T-cell (primary cell): ENCODE measurements at regions not wholly inside any gene's neighbourhood (a gene's known extent, or its start where the extent isn't known, plus 50 kb on each side); places are given as distances from the start of the nearest gene placed in this dataset.

ENCODE experiments used
- ATAC-seq, 4 experiments: fragments of 200-7000 bp in 3 of 4; fragments of 150-1000 bp in 1 of 4; cut with Tn5 transposase; replicated peaks in 1 of 4; 1 replicate in 3 of 4; 2 replicates in 1 of 4; pipeline ENCODE4 v1.10.0; 2021; ENCODE audit warnings: moderate library complexity in 3 of 4, mild to moderate bottlenecking in 2 of 4, moderate number of reproducible peaks in 1 of 4
- CTCF ChIA-PET, 2 donors: fragments of 300-600 bp; sonication (Branson Sonifier 250); formaldehyde crosslinking; loops; one replicate each; lab custom pipeline; 2022; ENCODE audit warnings: antibody characterized with exemption in 2 of 2; lab: Charles Lee
- POLR2A ChIA-PET, 2 donors: fragments of 300-600 bp; sonication (Branson Sonifier 250); formaldehyde crosslinking; loops; one replicate each; lab custom pipeline; 2022; ENCODE audit warnings: antibody characterized with exemption in 2 of 2; lab: Charles Lee
- DNase-seq, 35 experiments: peaks; one replicate each; pipeline versions ENCODE4 v3.0.0 to v3.0.0-alpha.2; 2013 to 2023
- H3K27ac ChIP-seq: one replicate; pipeline ENCODE4 v1.5.1; 2013; ENCODE audit warnings: low read length
- H3K27me3 ChIP-seq, 2 experiments: replicated peaks in 1 of 2; 1 replicate in 1 of 2; 2 replicates in 1 of 2; pipeline versions ENCODE4 v1.6.1 to v1.7.0; 2013; ENCODE audit warnings: low read length in 1 of 2, mixed read lengths in 1 of 2; ENCODE audit not compliant: control insufficient read depth in 2 of 2, insufficient read depth in 2 of 2; ENCODE audit errors: extremely low read depth in 1 of 2
- H3K36me3 ChIP-seq, 2 donors: 1 replicate in 1 of 2; 2 replicates in 1 of 2; pipeline versions ENCODE4 v1.6.1 to v1.7.0; 2013; ENCODE audit warnings: low read length in 1 of 2; ENCODE audit not compliant: control insufficient read depth in 2 of 2, insufficient read depth in 1 of 2; ENCODE audit errors: extremely low read depth in 1 of 2
- H3K4me1 ChIP-seq, 2 experiments: 1 replicate in 1 of 2; 2 replicates in 1 of 2; pipeline versions ENCODE4 v1.6.1 to v1.7.0; 2013; ENCODE audit warnings: low read length in 2 of 2, mixed read lengths in 1 of 2; ENCODE audit not compliant: insufficient read depth in 2 of 2, control insufficient read depth in 1 of 2; ENCODE audit errors: extremely low read depth in 1 of 2
- H3K4me3 ChIP-seq, 2 donors: 1 replicate in 1 of 2; 2 replicates in 1 of 2; pipeline versions ENCODE4 v1.5.1 to v1.7.0; 2013; ENCODE audit warnings: mild to moderate bottlenecking in 2 of 2, low read length in 1 of 2, moderate library complexity in 1 of 2; ENCODE audit not compliant: control insufficient read depth in 1 of 2; ENCODE audit errors: extremely low read depth in 1 of 2
- H3K9me3 ChIP-seq: 2 replicates; pipeline ENCODE4 v1.7.0; 2013
- H3K27ac Mint-ChIP-seq, 2 donors: one replicate each; pipeline ENCODE4 v1.8.0; 2020 to 2021; ENCODE audit warnings: mild to moderate bottlenecking in 2 of 2, mixed read lengths in 2 of 2
- H3K27me3 Mint-ChIP-seq, 2 donors: one replicate each; pipeline ENCODE4 v1.8.0; 2021 to 2022; ENCODE audit warnings: mixed read lengths in 2 of 2
- H3K36me3 Mint-ChIP-seq: one replicate; pipeline ENCODE4 v1.8.0; 2021; ENCODE audit warnings: mixed read lengths
- H3K4me1 Mint-ChIP-seq, 3 donors: one replicate each; pipeline ENCODE4 v1.8.0; 2020 to 2022; ENCODE audit warnings: mixed read lengths in 3 of 3, mild to moderate bottlenecking in 1 of 3
- H3K4me3 Mint-ChIP-seq, 3 donors: one replicate each; pipeline ENCODE4 v1.8.0; 2020 to 2022; ENCODE audit warnings: mild to moderate bottlenecking in 3 of 3, mixed read lengths in 3 of 3, moderate library complexity in 3 of 3
- H3K9me3 Mint-ChIP-seq, 3 donors: one replicate each; pipeline ENCODE4 v1.8.0; 2020 to 2022; ENCODE audit warnings: mixed read lengths in 3 of 3
- WGBS: methylation state at CpG from one replicate; pipeline ENCODE4 v1.1.5; 2013; ENCODE audit warnings: missing lambda C conversion rate; ENCODE audit not compliant: insufficient coverage; 5-methylcytosine and 5-hydroxymethylcytosine counted together

DNA sequence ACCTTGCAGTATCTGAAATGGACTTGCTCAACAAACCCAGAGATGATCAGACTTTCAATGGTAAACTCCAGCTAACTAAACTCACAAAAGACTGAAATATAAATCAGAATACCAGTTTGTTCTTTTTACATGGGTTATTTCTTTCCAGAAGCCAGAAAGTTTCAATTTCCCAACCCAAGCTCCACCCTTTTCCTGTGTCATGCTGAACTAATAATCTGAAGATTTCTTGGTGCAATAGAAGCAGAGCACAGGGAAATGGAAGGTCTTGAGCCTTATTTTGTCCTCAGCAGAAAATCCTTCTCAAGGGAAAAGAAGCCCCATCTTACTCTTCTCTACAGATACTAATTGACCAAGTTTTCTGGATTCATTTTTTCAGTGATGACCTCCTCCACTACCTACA, 93.3 kb upstream of the PAPOLG start:
- no peaks in the 10 kb centered on the region for H3K27me3 ChIP-seq
- no peak overlapping the region for H3K4me3 Mint-ChIP-seq
- peaks cover 0 to 4% (median 0%) of the 10 kb centered on the region in 3 donors for H3K9me3 Mint-ChIP-seq
- CTCF ChIA-PET = no interaction called here
- H3K4me3 ChIP-seq = no peak overlapping the region
- H3K36me3 ChIP-seq = no peaks in the 10 kb centered on the region
- POLR2A ChIA-PET = no interaction called here
- H3K27me3 Mint-ChIP-seq = peaks cover 14 to 22% of the 10 kb centered on the region in 2 donors
- H3K4me1 ChIP-seq = no peaks in the 10 kb centered on the region
- DNase-seq = no peak
- H3K27ac ChIP-seq = no peak overlapping the region
- no peak for ATAC-seq
- no peaks in the 10 kb centered on the region for H3K36me3 Mint-ChIP-seq
- peaks cover 0 to 6% (median 0%) of the 10 kb centered on the region in 3 donors for H3K4me1 Mint-ChIP-seq
- H3K27ac Mint-ChIP-seq = no peak overlapping the region
- H3K9me3 ChIP-seq = no peaks in the 10 kb centered on the region

DNA sequence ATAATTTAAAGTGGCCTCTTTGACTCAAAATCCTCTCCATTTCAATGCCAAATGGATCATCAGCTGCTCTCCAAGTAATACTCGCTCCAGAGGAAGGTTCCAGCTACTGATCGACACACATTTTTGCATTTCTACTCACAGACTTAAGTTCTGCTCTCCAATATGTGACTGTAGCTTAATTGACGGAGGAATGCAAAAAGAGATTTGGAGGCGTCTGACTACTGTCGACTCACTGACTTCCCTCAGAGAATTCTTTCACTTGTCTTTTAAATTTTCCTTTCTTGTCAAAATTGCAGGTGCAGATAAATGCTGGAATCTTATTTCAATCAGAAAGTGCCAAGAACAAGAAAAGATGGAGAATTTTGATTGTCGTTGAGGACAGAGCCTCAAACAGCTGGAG, 84.1 kb upstream of the PAPOLG start:
- Mint-ChIP-seq H3K9me3 (no peaks in the 10 kb centered on the region), H3K27ac (no peak overlapping the region), H3K36me3 (no peaks in the 10 kb centered on the region), H3K4me3 (no peak overlapping the region), H3K27me3 (peaks cover 4 to 5% of the 10 kb centered on the region in 2 donors), H3K4me1 (peaks cover 0 to 4% (median 2%) of the 10 kb centered on the region in 3 donors)
- ATAC-seq (no peak), DNase-seq (no peak)
- no CpG with 5 or more reads among the region's 6 CpGs for WGBS
- Histone ChIP-seq H3K4me1 (peaks cover 0 to 5% of the 10 kb centered on the region in 2 experiments), H3K27ac (no peak overlapping the region), H3K36me3 (no peaks in the 10 kb centered on the region), H3K4me3 (no peak overlapping the region), H3K27me3 (peaks cover 0 to 7% of the 10 kb centered on the region in 2 experiments), H3K9me3 (no peaks in the 10 kb centered on the region)
- ChIA-PET POLR2A (no interaction called here), CTCF (interaction anchor here (0.5 to 0.8 kb wide), 3 partner anchors 10 to 713 kb away, joined by 3 to 6 read pairs (median 4); no protein-coding TSS in a partner anchor)

DNA sequence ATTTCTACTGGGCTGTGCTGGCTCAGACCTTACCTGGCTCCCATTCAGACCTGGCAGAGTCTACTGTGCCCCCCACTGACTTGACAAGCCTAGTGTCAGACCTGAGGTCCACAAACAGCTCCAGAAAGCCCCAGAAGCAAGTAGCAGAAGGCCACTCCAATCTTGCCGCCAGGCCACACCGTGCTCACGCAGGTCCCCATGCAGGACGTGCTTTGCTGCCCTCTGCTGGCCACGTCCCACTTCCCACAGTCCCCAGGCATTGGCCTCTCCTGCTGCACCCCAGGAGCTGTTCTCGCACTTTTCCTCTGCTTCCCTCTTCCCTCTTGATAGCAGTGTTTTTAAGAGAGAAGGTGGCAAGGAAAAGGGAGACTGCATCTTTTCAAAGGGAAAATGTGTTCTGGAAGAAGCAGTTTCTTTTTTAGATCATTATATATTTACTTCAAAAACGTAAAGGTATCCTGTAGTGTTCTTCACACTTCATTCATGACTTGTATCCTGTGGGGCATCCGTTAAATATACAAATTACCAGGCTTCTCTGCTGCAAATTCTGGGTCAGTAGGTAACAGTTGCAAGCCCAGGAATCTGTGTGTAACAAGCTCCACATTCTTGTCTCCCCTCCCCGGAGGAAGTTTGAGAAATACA, 81.4 kb upstream of the PAPOLG start:
- Mint-ChIP-seq H3K4me1 (peaks cover 0 to 4% (median 2%) of the 10 kb centered on the region in 3 donors), H3K36me3 (no peaks in the 10 kb centered on the region), H3K9me3 (no peaks in the 10 kb centered on the region), H3K4me3 (no peak overlapping the region), H3K27ac (no peak overlapping the region), H3K27me3 (peaks cover 12% of the 10 kb centered on the region in 2 donors)
- peaks cover 0 to 7% of the 10 kb centered on the region in 2 experiments for H3K27me3 ChIP-seq
- H3K36me3 ChIP-seq = no peaks in the 10 kb centered on the region
- peak; percentile 37 to 82 (median 68) for DNase-seq
- ChIA-PET POLR2A (no interaction called here), CTCF (interaction anchor here (0.5 to 1.5 kb wide), 8 partner anchors 11 to 1653 kb away, joined by 3 to 11 read pairs (median 4); no protein-coding TSS in a partner anchor)
- 19% methylated on average over 4 of the region's 9 CpGs for WGBS
- H3K27ac ChIP-seq = no peak overlapping the region
- no peaks in the 10 kb centered on the region for H3K9me3 ChIP-seq
- peak; percentile 84 to 95 (median 92) for ATAC-seq
- peaks cover 0 to 5% of the 10 kb centered on the region in 2 experiments for H3K4me1 ChIP-seq
- no peak overlapping the region for H3K4me3 ChIP-seq

DNA sequence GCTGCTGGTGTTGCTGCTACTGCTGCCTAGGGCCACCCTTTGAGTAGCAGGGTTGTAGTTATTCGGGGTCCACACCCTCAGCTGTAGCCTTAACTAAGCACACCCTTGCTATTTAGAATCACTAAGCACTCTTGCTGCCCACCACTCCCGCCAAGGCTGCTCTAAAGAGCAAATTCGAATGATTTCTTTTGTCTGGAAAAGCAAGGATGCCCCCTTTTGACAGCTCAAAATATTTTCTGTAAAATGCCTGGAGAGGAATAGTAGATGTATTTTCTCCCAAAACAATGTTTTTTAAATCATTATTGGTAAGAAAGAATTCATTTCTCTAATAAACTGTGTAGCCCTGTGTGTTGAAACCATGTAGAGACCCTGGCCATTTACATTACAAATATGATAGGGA, 80.8 kb upstream of the PAPOLG start:
- H3K36me3 ChIP-seq = no peaks in the 10 kb centered on the region
- no peak for ATAC-seq

DNA sequence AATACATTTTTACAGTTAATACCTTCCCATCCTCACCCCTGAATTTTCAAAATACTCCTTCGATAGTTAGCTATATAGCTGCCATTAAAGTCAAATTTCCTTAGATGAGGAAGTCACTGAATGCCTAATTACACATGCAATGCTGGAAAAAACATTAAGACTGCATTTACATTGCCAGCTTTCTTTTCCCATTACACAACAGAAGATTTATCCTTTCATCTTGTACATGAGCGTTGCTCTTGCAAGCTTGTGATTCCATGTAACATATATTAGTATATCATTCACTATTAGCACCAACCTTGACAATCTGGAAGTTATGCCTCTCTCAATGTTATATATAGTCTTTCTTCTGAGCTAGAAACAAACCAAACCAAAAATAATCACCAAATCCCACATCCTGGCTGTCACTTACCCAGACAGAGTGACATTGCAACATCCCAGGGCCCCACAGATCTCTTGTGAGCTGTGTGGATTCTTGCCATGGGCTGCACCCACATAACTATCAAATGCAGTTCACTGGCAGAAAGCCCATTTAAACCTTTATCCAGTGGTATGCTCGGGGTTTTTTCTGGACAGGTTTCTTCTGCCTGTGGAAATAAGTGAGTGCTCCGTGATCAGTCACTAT, 79.2 kb upstream of the PAPOLG start:
- CTCF ChIA-PET = interaction anchor here (0.5 to 1.7 kb wide), 3 partner anchors 33 to 90 kb away, joined by 3 read pairs; no protein-coding TSS in a partner anchor
- H3K27me3 Mint-ChIP-seq = peaks cover 14 to 18% of the 10 kb centered on the region in 2 donors
- ATAC-seq = no peak

More for the DNA sequence above, 80.8 kb upstream of the PAPOLG start:
- H3K27me3 ChIP-seq = peaks cover 0 to 10% of the 10 kb centered on the region in 2 experiments
- H3K36me3 Mint-ChIP-seq = no peaks in the 10 kb centered on the region
- no peak overlapping the region for H3K4me3 ChIP-seq
- no peak overlapping the region for H3K4me3 Mint-ChIP-seq
- no peak overlapping the region for H3K27ac Mint-ChIP-seq
- H3K4me1 ChIP-seq = peaks cover 0 to 5% of the 10 kb centered on the region in 2 experiments
- H3K9me3 Mint-ChIP-seq = no peaks in the 10 kb centered on the region
- WGBS = no CpG with 5 or more reads among the region's 3 CpGs
- peaks cover 12% of the 10 kb centered on the region in 2 donors for H3K27me3 Mint-ChIP-seq
- H3K9me3 ChIP-seq = no peaks in the 10 kb centered on the region
- CTCF ChIA-PET = interaction anchor here (0.6 kb wide), 2 partner anchors 228 to 290 kb away, joined by 3 read pairs; no protein-coding TSS in a partner anchor
- H3K4me1 Mint-ChIP-seq = peaks cover 0 to 4% (median 2%) of the 10 kb centered on the region in 3 donors
- H3K27ac ChIP-seq = no peak overlapping the region
- no peak for DNase-seq
- POLR2A ChIA-PET = no interaction called here

DNA sequence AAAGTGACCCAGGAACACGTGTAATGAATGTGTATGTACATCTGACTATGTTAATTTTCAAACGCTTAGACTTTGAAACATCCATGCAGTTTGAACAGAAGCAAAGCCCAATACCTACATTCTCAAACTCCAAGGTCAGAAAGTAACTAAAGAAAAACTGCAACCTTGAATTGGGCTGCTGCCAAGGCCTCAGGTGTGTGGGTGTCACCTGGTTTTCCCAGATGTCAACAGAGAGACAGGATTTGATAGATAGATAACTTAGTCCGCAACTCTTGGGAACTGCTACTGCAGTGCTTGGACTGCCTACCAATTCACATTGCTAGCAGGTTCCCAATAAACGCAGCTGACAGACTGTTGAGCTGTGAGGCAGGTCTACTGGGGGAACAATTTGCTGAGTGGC, 78.7 kb upstream of the PAPOLG start:
- H3K27me3 ChIP-seq = peaks cover 0 to 11% of the 10 kb centered on the region in 2 experiments
- H3K4me1 ChIP-seq = peaks cover 0 to 5% of the 10 kb centered on the region in 2 experiments
- POLR2A ChIA-PET = no interaction called here
- 96% methylated on average over 2 of the region's 4 CpGs for WGBS
- no peak overlapping the region for H3K4me3 Mint-ChIP-seq
- H3K36me3 ChIP-seq = no peaks in the 10 kb centered on the region
- H3K9me3 ChIP-seq = no peaks in the 10 kb centered on the region
- no peak overlapping the region for H3K27ac ChIP-seq
- no peak overlapping the region for H3K27ac Mint-ChIP-seq
- DNase-seq (no peak), ATAC-seq (no peak)
- H3K4me1 Mint-ChIP-seq = peaks cover 0 to 4% (median 2%) of the 10 kb centered on the region in 3 donors
- no peaks in the 10 kb centered on the region for H3K36me3 Mint-ChIP-seq
- H3K4me3 ChIP-seq = no peak overlapping the region
- H3K9me3 Mint-ChIP-seq = no peaks in the 10 kb centered on the region
- H3K27me3 Mint-ChIP-seq = peaks cover 14 to 18% of the 10 kb centered on the region in 2 donors
- CTCF ChIA-PET = interaction anchor here in 1 of 2 donors (0.6 to 1.7 kb wide), 4 partner anchors 8 to 563 kb away, joined by 3 to 5 read pairs (median 5); no protein-coding TSS in a partner anchor

More for the DNA sequence above, 79.2 kb upstream of the PAPOLG start:
- H3K4me1 Mint-ChIP-seq = peaks cover 0 to 4% (median 2%) of the 10 kb centered on the region in 3 donors
- peaks cover 0 to 11% of the 10 kb centered on the region in 2 experiments for H3K27me3 ChIP-seq
- no peak overlapping the region for H3K4me3 ChIP-seq
- H3K4me1 ChIP-seq = peaks cover 0 to 5% of the 10 kb centered on the region in 2 experiments
- H3K4me3 Mint-ChIP-seq = no peak overlapping the region
- H3K27ac Mint-ChIP-seq = no peak overlapping the region
- no peaks in the 10 kb centered on the region for H3K9me3 ChIP-seq
- H3K27ac ChIP-seq = no peak overlapping the region
- POLR2A ChIA-PET = no interaction called here
- H3K36me3 Mint-ChIP-seq = no peaks in the 10 kb centered on the region
- 20% methylated on average over 1 of the region's 4 CpGs for WGBS
- no peak for DNase-seq
- H3K9me3 Mint-ChIP-seq = no peaks in the 10 kb centered on the region
- no peaks in the 10 kb centered on the region for H3K36me3 ChIP-seq
